NCI-H2196 (cell line): ENCODE measurements at regions not wholly inside any gene's neighbourhood (a gene's known extent, or its start where the extent isn't known, plus 50 kb on each side); places are given as distances from the start of the nearest gene placed in this dataset.

Experiments
- DNase-seq: peaks from one replicate; lab custom pipeline; 2025; ENCODE audit not compliant: unreplicated experiment; lab: John Stamatoyannopoulos, UW

DNA sequence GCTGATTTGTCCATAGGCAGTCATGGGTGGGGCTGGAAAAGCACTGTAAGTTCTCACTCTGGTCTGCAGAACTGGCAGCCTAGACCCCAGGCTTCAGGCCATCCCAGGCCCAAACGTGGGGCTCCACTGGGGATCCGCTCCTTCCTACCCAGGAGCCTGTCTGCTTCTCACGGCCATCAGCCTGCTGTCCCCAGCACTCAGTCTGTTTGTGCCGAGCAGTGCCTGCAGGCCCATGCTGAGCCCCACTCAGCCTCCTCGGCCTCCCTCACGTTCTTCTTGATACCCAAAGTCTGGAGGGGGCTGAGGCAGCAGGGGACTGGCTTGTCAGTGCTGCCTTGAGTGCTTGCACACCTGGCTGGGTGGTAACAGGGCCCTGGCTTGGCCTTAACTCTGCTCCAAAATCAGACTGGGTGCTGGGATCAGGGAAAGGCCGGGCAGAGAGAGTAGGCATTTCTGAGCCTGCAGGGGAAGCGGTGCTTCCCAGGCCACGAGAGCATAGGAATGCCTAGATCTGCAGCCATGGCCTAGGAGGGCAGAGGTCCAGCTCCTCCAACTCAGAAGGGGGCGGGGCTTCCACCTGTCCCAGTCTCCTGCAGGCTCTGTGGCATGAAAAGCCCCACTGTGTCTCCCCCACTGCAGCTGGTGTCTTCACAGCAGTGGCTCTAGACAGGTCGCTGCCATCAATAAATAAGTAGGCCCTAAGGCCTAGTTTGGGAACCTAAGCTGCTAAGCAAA lies 772.4 kb upstream of the FBXO33 start:
- no peak for DNase-seq

DNA sequence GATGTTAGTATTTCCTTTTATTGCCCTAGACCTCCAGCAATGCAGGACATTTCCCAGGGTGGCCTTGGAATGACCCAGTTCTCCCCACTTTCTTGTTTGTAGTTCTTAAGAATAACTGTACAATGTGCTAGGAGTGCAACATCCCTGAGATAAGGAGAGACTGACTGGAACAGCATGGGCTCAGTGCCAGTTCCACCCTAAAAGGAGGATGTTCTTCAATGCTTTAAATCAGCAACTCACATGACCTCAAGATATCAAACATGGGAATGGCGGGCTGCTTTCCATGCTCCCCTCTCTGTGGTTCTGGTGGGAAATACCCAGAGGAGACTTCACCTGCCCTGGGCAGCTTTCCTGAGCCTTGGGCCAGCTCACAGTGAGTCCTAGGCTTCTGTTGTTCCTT lies 766.9 kb upstream of the FBXO33 start:
- DNase-seq = no peak

DNA sequence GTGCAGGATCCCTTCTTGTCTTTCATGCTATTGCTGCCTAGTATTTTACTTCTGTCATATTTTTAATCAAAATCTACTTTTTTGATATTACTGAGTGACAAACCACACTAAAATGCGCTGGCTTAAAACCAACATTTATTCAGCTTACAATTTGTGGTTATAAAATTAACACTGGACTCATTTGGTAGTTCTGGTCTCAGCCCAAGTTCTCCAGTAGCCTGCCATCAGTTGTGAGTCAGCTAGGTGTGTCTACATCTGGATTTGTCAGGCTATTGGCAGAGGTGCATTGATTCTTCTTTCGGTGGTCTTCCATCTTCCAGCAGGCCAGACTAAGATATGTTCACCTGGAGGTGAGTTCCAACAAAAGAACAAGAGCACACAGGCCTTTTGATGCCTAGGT lies 765.1 kb upstream of the FBXO33 start:
- DNase-seq = no peak

DNA sequence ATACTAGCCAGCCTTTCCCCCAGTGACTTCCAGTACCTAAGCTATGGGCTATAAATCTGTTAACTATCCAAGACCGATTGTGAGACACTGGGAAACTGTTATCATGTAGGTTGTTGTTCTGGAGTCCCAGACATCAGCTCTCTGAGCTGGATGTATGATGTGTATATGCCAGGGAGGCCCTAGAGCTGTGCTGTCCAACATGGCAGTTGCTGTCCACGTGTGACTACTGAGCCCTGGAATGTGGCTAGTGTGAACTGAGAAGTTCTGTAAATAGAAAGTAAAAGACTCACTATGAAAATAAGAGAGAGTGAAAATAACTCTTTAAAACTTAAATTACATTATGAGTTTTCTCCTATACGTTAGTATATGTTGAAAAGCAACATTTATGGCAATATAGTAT lies 755.8 kb upstream of the FBXO33 start:
- no peak for DNase-seq

DNA sequence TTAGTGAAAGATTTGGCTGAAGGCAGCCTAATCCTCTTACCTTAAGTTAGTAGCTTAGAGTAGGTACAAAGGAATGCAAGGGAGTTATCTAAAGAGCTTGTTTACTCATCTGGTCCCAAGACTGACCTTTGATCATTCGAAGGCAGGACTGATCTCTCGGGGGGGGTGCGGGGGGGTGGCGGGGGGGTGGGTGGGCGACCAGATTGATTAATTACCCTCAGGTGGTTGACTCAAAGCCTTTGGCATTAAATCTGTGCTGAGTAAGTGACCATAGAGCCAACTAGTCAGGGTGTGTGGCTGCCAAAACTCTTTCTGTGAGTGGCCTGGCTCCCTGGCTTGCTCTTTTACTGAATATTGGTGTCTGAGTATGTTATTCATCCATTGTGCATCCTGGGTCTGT lies 731.9 kb upstream of the FBXO33 start:
- DNase-seq = no peak

DNA sequence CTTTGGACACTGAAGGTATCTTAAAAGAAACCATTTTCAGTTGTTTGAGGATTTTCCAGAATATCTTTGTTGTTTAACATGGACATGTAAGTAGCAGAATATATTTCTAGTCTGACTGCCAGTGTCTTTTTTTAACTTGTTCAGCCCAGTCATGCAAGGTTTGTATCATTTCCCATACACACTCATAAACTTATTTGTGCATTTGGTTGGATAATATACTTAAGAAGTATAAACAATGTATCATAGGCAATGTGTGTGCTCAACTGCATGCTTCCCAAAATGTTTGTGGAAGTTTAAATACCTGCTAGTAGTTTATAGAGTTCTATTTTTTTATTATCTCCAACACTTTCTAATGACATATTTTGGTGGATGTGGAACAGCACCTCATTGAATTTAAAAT lies 707.4 kb upstream of the FBXO33 start:
- DNase-seq = no peak

DNA sequence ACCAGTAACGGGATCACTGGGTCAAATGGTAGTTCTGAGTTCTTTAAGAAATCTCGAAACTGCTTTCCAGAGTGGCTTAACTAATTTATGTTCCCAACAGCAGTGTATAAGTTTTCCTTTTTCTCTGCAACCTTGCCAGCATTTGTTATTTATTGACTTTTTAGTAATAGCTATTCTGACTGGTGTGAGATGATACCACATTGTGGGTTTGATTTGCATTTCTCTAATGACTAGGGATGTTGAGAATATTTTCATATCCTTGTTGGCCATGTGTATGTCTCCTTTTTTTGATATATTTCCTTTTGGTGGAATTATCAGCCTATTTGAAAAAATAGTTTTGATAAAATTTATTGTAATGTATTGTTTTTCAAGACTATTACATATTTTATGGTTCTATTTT lies 701.2 kb upstream of the FBXO33 start:
- no peak for DNase-seq

DNA sequence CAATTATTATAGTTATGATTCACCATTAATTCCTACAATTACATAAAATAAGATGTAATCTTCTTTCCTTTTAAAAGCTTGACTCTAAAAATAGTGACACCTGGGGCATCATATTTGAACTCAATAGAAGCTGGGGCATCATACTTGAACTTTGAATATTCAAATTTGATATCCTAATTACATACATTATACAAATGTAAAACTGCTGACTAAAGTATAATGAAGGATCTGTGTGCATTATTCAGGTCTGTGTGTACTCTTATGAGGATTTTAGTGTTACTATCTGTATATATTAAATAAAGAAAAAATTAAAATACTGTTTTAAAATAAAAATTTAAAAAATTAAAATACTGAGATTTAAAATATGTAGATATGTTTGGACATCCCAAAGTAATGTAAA lies 696.9 kb upstream of the FBXO33 start:
- no peak for DNase-seq

DNA sequence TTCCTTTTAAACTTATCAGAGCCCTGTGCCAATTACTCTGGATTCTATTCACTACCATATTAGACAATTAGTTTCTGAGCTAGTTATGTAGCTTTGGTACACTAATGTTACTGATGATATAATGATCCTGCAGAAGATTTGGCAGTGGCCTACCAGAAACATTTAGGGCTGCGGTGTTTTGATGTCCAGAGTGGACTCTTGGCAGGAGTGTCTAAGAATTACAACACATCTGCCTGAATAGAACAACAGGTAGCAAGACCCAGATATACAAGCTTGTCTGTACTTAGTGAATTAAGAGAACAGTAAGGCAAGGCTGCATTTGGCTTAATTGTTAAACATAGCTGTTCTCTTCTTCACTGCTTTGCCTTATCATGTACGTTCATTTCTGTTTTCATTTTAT lies 691.6 kb upstream of the FBXO33 start:
- no peak for DNase-seq

DNA sequence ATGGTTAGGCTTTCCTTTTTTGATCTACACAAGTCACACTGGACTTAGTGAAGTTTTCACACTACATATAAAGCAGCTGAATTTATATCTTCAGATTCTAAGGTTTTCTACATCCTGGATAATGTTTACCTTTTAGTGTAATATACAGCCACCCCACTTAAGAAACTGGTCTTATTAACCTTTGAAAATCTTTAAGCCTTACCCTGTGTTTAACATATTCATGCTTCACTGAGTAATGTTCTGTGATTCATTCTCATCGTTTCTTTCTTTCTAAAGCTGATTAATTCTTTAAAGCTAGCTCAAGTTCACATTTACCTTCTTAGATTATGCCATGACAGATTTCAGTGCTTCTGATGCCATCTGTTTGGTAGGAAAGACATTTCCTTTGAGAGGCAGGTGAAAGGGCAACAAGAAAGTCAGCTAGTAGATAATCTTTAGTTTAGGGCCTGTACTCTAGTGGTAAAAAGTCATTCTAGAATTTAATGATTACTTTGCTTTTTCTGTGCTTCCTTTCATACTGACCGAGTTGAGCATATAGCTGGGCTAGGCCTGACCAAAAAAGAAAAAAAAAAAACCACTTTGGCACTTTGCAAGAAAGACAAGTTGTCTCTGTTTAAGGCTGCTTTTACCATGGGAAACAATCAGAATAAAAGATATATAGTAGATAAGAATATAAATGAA lies 690.9 kb upstream of the FBXO33 start:
- no peak for DNase-seq

DNA sequence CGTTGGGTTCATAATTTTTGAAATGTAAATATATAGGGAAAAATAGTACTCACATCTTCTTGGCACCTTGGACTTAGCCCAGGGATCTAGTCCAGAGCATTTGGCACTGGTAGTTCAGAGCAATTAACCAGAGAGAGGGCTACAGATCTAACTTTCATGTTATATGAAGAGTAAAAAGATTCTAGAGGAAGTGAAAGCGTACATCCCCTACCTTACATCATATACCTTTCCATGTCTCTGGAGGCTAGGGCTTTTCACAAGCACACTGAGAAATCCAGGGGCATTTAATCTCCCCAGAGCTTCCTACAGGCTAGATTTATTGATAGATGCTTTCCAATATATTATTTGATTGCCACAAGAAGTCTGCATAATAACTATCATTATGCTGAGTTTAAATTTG lies 687.5 kb upstream of the FBXO33 start:
- no peak for DNase-seq

DNA sequence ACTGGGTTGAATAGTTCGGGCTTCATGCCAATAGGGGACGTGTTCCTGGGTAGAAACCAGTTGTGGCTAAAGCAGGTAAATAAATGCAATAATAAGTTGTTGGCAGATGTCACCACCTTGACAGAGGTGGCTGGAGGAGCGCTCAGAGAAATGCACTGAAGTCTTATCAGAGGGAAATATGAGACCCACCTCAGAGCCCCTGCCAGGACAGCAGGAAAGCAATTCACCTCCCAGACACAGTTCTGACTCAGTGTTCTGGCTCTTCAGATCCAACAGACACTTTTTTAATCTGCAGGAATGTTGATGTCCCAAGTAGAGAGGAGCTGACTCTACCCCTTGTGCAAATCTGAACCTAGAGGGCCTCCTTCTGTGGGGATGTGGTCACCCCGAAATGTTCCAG lies 687.1 kb upstream of the FBXO33 start:
- no peak for DNase-seq

DNA sequence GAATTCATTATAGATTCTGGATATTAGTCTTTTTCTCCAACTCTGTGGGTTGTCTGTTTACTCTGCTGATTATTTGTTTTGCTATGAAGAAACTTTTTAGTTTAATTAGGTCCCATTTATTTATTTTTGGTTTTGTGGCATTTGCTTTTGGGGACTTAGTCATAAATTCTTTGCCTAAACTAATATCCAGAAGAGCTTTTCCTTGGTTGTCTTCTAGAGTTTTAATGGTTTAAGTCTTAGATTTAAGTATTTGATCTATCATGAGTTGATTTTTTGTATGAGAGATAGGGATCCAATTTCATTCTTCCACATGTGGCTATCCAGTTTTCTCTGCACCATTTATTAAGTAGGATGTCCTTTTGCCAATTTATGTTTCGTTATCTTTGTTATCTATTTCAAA lies 683.4 kb upstream of the FBXO33 start:
- no peak for DNase-seq

DNA sequence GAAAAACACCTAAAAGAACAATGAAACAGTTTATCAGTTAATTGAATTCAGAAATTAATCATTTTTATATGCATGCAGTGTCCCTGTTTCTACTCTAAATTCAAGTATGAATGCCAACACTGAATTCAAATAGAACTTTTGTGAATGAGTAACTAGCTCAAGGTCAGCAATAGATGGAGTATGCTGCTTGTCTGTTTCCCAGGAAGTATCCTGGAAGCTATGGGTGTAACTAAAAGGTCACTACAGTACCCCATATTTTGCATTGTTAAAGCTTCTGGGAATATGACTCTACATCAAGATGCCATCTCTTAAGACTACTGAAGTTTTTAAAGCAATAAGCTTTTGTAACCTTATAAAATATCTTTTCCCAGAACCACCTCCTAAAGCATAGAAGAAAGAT lies 681.4 kb upstream of the FBXO33 start:
- DNase-seq = no peak

DNA sequence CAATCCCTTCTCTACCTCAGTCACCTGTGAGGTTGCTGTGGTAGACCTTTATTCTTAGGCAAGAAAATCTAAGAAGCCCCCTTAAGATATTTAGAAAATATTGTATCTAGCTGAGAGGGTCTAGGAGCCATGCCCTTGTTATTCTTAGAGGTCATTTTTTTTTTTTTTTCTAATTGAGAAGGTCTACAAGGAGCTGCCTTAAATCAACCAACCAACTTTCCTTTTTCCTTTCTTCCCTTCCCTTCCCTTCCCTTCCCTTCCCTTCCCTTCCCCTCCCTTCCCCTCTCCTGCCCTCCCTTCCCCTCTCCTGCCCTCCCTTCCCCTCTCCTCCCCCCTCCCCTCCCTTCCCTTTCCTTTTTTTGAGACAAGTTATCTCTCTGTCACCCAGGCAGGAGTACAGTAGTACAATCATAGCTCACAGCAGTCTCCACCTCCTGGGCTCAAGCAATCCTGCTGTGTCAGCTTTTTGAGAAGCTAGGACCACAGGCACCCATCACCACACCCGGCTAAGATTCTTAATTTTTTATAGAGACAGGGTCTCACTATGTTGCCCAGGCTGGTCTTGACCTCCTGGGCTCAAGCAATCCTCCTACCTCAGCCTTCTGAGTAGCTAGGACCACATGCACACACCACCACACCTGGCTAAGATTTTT lies 668.4 kb upstream of the FBXO33 start:
- DNase-seq = no peak

DNA sequence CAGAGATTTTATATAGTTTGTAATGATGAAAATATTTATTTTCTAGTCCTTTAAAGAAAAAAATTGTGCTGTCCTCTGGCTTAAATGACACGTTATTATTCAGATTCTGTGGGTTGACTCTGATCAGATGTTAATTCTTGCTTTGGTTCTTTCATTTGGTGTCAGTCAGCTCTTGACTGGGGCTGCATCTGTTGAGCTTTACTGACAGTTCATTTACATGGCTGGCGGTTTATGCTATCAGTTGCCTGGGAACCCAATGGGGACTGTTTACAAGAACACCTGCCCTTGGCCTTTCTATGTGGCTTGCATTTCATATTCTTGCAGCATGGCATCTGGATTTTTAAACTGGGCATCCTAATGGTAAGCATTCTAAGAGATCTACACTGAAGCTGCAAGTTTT lies 667.1 kb upstream of the FBXO33 start:
- DNase-seq = no peak

DNA sequence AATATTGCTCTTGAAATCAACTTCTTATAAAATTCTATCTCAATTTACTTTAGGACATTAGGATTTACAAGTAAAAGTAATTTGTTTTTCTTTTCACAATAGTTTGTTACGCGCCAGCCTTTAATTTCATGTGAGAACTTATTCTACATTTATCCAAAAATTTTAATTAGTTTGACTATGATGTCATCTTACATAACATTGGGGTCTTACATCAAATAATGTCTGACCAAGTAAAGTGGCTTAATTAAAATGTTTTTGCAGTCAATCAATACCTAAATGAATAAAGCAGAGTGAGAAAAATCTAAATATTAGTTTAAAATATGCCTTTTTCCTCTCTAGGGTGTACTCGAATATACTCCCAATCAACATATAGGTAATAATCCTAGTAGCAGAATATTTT lies 666.2 kb upstream of the FBXO33 start:
- DNase-seq = no peak

DNA sequence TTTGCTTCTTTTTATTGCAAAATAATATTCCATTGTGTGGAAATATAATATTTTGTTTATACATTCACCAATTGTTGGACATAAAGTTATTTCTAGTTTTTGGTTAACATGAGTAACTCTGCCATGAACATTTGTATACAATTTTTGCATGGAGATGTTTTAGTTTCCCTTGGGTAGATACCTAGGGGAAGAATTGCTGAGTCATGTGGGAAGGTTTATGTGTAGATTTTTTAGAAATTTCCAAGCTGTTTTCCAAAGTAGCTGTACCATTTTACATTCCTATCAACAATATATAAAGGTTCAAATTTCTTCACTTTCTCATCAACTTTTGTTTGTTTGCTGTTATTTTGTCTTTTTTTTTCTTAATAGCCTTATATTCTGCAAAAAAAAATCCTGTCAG lies 664.7 kb upstream of the FBXO33 start:
- DNase-seq = no peak

DNA sequence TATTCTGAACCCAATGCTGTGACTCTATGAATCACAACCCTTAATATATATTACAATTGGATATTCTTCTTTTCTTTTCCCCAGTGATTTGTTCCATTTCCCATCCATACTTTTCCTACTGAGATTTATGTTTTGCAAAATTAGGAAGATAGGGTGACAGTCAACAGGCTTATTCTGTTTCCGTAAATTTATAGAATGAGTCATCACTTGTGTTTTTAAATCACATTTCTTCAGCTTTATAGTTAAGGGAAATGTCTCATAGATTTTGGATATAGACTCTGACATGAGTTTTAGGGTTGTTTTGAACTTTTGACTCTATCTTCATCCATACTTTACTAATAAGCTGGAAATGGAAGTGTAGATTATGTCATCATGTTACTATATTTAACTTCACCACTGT lies 661.6 kb upstream of the FBXO33 start:
- DNase-seq = no peak

DNA sequence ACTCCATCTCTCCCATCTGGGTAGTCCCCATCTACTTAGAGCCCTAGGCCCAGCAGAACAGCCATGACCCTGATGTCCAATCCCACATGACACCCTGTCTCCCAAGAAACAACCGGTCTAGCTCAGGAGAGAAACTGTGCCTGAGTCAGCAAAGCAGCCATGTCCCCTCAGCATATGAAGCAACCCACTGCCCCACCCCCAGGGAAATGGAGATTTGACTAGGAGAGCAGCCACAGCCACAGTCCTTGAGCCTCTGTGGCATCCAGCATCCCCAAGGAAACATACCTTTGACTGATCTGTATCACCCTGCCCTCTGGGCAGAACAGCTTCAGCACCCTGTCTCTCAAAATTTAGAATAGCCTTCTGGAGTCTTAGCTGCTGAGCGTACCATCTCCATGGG lies 641.9 kb upstream of the FBXO33 start:
- no peak for DNase-seq

DNA sequence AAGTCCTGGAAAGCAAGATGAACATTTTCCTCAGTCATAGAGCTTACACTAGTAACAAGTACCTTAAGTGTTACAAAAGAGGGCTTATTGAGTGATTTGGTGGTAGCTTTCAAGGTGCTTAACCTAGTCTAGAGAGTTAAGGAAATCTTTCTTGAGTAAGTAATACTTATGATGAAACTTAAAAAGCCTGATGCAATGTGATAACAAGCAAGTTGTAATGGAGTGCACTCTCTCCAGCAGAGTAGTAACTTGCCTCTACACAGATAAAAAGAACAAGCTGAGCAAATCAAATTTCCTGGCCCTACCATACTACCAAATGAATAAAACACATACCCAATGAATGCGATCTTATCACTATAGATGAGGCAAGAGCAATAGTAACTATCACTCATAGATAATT lies 639.9 kb upstream of the FBXO33 start:
- no peak for DNase-seq
